ENCODE measurements at regions not wholly inside any gene's neighbourhood (a gene's known extent, or its start where the extent isn't known, plus 50 kb on each side); places are given as distances from the start of the nearest gene placed in this dataset.
A peak's percentile ranks its signal among the peaks of the same experiment; 100 is the strongest.
"Not testable (repeated sequence)": the region's sequence is repeated elsewhere in the genome, so short reads cannot be mapped to it uniquely, and the experiment has no call there.

GRCh38 chr3:106328224-106328623 lies 459.4 kb upstream of the CBLB start:
- DNase-seq, result no peak

GRCh38 chr3:106329521-106329920 lies 460.7 kb upstream of the CBLB start:
- DNase-seq, result no peak

- no peak for DNase-seq
These were observed 462.8 kb upstream of the CBLB start for GRCh38 chr3:106331636-106332035.

GRCh38 chr3:106332129-106332528 lies 463.3 kb upstream of the CBLB start:
- DNase-seq, result no peak

- no peak for DNase-seq
These were observed 464.1 kb upstream of the CBLB start for GRCh38 chr3:106332884-106333283.

- no peak for DNase-seq
These were observed 465.3 kb upstream of the CBLB start for GRCh38 chr3:106333911-106334618.

- DNase-seq, result no peak
These were observed 467.8 kb upstream of the CBLB start for GRCh38 chr3:106336619-106337018.

- no peak for DNase-seq
These were observed 468.3 kb upstream of the CBLB start for GRCh38 chr3:106337116-106337515.

- no peak for DNase-seq
These were observed 469.9 kb upstream of the CBLB start for GRCh38 chr3:106338582-106339214.

GRCh38 chr3:106339551-106339950 lies 470.7 kb upstream of the CBLB start:
- DNase-seq, result no peak

GRCh38 chr3:106341087-106341486 lies 472.3 kb upstream of the CBLB start:
- DNase-seq, result no peak

GRCh38 chr3:106341586-106342162 lies 472.9 kb upstream of the CBLB start:
- no peak for DNase-seq

GRCh38 chr3:106342386-106342785 lies 473.6 kb upstream of the CBLB start:
- DNase-seq, result no peak

- DNase-seq, result no peak
These were observed 475.0 kb upstream of the CBLB start for GRCh38 chr3:106343811-106344210.

GRCh38 chr3:106345353-106346027 lies 476.7 kb upstream of the CBLB start:
- peak in 1 of 2 experiments; percentile 14 for DNase-seq

- DNase-seq, result no peak
These were observed 478.5 kb upstream of the CBLB start for GRCh38 chr3:106347350-106347749.

GRCh38 chr3:106348139-106348690 lies 479.4 kb upstream of the CBLB start:
- DNase-seq, result no peak

GRCh38 chr3:106349191-106349881 lies 480.5 kb upstream of the CBLB start:
- no peak for DNase-seq

- no peak for DNase-seq
These were observed 487.1 kb upstream of the CBLB start for GRCh38 chr3:106355873-106356272.

- DNase-seq, result no peak
These were observed 490.9 kb upstream of the CBLB start for GRCh38 chr3:106359692-106360091.

GRCh38 chr3:106360901-106361300 lies 492.1 kb upstream of the CBLB start:
- not testable (repeated sequence) for DNase-seq

GRCh38 chr3:106364477-106364876 lies 495.7 kb upstream of the CBLB start:
- no peak for DNase-seq

Data from SW 1271 (cell line).